GM12872 (cell line): ENCODE measurements at regions not wholly inside any gene's neighbourhood (a gene's known extent, or its start where the extent isn't known, plus 50 kb on each side); places are given as distances from the start of the nearest gene placed in this dataset.

Source experiments
- CTCF ChIP-seq: IDR thresholded peaks from 3 replicates; pipeline ENCODE4 v1.5.1; 2011; ENCODE audit warnings: low read depth, mild to moderate bottlenecking, low read length, moderate library complexity; ENCODE audit not compliant: insufficient read depth

DNA sequence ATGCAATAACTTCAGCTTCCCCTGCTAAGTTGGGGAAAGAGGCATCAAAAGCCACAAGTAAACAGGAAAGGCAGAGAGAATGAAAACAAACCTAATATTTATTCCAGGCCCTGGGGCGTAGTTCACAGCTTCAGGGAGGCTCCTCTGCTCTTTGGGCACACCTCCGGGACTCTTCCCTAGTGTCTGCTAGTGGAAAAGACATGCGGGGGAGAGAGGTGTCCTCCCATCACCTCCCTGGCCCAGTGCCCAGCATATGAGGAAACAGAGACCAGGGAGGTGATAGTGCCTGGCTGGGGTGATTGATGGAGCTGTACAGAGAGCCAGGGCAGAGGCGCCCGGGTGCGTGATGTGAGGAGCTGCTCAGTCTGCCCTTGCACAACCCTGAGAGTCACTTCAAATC is 71.0 kb downstream of the RASL11A start:
- no peak for TF ChIP-seq CTCF

DNA sequence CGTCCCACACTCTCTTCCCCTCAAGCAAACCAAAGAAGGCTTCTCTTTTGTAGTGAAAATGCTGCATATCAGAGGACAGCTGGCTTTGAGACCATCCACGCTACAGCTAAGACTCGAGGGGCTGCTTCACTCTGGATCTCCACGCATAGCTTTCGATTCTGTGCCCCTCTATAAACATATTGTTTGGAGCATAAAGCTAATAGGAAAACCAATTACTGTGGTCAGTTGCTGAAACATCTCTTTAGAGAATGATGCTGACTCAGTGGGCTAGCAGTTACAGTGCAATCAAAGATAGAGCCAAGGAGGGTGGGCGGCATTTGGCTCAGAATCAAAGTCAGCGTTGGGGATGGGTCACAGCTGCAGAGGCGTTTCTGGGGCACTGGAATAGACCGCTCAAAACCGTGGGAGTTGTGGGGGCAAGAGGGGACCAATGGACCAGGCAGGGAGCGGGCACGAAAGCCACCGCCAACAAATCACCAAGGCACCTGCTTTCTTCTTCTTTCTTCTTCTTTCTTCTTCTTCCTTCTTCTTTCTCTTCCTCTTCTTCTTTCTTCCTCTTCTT is 76.7 kb downstream of the RASL11A start:
- TF ChIP-seq CTCF: no peak

GRCh38 chr13:27348461-27348860 is 76.0 kb upstream of the GTF3A start:
- no peak for TF ChIP-seq CTCF

DNA sequence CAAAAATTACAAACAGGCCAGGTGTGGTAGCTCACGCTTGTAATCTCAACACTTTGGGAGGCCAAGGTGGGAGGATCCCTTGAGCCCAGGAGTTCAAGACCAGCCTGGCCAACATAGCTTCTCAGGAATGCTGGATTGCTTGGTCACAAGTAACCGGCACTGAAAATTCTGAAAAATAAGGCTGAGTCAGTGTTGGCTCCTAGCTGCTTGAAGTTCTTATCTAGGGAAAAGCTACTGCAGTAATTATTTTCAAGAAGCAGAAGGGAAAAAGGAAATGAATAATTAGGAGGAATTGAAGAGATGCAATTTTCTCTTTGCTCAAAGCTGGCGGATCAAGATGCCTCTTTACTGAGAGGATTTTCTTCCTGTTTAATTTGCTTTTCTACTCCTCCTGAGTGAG is 75.0 kb upstream of the GTF3A start:
- no peak for TF ChIP-seq CTCF

- TF ChIP-seq CTCF: no peak
Measured at GRCh38 chr13:27352698-27353097, 71.7 kb upstream of the GTF3A start.

GRCh38 chr13:27353166-27353583 is 71.2 kb upstream of the GTF3A start:
- TF ChIP-seq CTCF: no peak

DNA sequence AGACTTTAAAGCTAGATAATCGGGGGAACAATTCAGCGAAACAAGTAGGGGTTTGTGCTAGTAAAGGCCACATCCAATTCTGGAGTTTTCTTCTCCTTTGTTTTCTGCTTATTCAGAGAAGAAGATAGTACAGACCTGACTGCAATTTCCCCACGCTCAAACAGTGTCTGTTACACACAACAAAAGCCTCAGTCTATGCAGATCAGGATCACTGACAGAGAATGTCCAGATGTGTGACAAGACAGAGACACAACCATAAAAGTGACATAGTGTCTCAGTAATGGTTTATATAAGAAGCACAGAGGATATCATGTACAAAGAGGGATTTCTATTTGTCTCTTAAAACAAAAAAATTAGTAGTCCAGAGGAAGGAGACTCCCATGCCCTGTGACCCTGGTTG is 70.7 kb upstream of the GTF3A start:
- TF ChIP-seq CTCF: no peak
